Renal pelvis (tissue), 1 donor: ENCODE measurements at regions not wholly inside any gene's neighbourhood (a gene's known extent, or its start where the extent isn't known, plus 50 kb on each side); places are given as distances from the start of the nearest gene placed in this dataset.
"Not testable (repeated sequence)": the region's sequence is repeated elsewhere in the genome, so short reads cannot be mapped to it uniquely, and the experiment has no call there.

Experiments
- DNase-seq: peaks from one replicate; pipeline ENCODE4 v3.0.0-alpha.2; 2013

GRCh38 chr10:3264161-3264761, 91.7 kb upstream of the PITRM1 start:
- DNase-seq = no peak

DNA sequence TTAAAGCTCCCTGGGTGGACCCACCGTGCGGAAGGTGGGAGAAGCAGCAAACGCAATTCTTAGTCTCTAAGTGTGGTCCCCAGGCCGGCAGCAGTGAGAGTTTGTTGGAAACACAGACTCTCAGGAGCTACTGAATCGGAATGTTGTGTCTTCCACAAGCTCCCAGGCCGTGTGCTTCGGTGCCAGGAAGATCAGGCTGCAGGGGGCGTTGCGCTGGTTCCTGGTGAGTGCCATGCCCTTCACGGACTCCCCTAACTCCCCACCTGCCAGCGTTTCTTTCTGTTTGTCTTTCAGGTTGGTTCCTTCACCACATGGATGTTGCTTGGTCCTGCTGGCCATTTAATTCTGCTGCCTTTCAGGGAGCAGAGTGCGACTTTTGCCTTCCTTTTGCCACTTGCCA, 91.2 kb upstream of the PITRM1 start:
- no peak for DNase-seq

DNA sequence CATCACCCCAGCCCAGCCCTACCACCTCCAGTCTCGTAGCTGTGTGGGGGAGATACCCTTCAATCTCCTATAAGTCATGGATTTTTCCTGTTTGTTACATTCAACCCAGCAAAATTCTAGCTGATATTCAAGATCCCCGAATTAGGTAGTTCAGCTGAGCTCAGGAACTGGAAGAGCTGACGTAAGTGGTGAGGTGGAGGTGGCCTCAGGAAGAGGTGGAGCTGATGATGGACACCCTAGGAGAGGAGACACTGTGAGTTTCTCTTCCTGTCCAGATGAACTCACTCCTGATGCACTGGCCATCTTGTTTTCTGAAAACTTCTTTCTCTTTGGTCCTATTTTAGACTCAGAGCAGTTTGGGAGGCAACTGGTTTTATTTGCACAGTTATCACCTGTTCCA, 90.5 kb upstream of the PITRM1 start:
- DNase-seq = no peak

DNA sequence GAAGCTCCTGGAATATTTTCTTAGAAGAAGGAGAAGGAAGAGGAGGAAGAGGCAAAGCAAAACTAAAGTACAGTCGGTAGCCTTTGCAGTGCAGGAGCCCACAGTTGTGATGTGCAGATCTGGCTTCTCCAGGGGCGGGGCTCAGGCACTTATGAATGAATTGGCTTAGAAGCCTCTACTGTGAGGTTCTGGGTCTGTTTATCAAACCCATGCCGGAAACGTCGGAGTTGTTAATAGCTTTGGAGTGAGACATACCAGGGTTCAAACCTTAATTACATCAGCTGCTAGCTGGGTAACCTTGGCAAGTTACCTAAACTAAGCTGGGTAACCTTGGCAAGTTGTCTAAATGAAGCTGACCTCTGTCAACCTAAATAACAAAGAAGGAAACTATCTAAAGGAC, 89.3 kb upstream of the PITRM1 start:
- no peak for DNase-seq

DNA sequence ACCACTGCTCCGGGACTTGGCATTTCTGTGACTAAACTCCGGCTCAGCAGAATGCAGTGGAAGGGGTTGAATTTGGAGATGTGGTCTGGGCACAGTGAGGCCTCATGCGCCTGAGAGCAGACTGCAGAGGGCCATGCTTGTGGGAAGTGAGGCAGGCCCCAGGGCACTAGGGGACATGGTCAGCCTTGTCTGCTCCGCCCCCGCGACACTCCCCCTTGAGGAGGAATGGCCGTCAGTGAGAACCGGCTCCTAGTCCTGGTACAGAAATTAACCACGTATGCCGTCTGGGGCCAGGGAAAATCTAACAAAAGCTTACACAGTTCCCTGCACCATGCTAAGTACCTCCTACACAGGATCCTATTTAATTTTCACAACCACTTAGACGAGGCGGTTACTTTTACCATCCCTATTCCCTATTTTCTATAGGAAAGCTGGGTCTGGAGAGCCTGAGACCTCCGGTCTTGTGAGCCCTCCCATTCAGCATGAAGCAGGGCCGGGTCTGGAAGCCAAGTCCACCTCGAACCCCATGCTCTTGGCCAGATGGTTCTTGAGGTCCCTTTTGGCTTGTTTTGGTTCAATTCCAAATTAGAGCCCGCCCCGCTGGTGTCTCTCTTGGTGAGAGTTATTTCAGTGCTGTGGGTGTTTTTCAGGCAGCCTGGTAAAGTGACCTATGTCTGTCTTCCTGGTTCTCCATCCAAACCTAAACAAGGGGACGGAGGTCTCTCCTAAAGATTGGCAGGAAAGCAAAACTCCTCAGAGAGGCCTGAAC, 87.7 kb upstream of the PITRM1 start:
- DNase-seq = no peak

- no peak for DNase-seq
These were observed 86.9 kb upstream of the PITRM1 start for GRCh38 chr10:3259499-3259898.

GRCh38 chr10:3258394-3258793, 85.8 kb upstream of the PITRM1 start:
- no peak for DNase-seq

- DNase-seq = no peak
These were observed 83.0 kb upstream of the PITRM1 start for GRCh38 chr10:3255616-3256015.

DNA sequence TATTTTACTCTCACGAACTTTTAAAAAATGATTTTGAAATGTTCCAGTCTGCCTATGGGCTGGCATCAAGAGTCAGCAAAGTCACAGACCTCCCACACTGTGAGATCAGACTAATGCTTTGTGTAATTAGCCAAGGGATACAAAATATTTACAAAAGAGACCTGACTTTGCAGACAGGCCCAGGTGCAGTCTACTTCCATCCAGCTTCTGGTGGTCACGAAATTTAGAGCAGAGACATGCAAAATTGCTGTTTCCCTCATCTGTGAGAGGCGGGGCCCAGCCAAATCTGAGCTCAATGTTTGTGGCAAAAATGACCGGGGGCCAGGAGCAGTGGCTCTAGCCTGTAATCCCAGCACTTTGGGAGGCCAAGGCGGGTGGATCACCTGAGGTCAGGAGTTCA, 82.5 kb upstream of the PITRM1 start:
- no peak for DNase-seq

DNA sequence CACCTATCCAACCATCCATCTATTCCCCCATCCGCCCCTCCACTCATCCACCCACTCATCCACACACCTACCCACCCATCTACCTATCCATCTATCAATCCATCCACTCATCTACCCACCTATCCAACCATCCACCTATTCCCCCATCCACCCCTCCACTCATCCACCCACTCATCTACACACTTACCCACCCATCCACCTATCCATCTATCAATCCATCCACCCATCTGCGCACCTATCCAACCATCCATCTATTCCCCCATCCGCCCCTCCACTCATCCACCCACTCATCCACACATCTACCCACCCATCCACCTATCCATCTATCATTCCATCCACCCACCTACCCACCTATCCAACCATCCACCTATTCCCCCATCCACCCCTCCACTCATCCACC, 81.4 kb upstream of the PITRM1 start:
- DNase-seq = not testable (repeated sequence)

GRCh38 chr10:3251172-3251571, 78.6 kb upstream of the PITRM1 start:
- no peak for DNase-seq

DNA sequence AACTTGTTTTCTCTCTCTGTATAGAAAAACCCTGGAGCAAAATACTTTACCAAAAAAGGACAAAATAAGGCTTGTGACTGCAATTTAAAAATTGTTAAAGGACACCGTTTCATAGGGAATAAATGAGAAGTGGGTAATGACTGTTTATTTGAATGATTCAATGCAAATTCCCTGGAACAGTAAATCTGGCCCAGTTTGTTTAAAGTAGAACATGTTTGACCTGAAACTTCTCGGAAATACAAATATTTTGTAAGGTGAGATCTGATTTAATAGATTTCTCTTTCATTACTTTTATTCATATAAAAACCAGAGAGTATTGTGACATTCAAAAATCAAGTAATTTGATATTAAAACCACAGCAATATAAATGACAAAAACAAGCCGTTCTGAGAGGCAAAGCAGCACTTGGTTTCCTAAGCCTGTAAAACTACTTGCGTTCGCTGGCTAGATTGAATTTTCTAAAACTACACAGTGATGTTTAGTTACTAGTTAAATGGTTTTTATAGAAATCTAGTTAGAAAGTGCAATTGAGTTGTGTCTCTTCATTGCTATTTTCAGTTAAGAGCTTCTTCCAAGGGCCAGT, 76.8 kb upstream of the PITRM1 start:
- DNase-seq = no peak

DNA sequence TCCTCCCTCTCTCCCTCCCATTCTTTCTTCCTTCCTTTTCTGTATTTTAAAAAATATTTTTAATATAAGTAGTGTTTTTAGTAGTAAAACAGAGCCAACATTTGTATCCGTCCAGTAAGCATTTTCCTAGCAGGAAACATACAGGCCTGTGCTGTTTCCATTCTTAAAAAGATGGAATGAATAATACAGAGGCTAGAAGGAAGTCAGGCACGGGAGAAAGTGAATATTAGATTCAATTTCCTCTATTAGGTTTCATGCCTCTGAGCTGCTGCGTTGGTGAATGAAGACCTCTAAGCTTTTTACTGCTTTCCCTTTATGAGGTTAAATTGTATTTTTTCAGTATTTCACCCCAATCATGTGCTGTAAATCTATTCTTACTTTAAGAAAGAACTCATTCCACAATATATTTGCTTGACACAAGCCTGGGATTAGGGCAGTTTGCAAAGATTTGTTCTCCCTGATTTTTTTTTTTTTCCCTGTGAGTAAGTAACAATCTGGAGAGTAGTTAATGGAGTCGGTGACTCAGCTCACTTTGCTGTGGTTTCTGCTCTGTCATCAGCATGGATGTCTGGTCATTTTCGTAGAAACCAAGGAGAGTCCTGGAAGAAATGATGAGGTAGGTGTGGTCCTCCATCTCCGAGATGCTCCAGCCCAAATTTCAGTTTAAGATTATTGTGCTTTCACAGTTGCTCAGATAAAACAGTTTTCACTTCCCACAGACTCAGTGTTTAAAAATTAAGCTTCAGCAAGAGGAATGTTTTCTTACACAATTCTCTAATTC, 76.1 kb upstream of the PITRM1 start:
- no peak for DNase-seq

DNA sequence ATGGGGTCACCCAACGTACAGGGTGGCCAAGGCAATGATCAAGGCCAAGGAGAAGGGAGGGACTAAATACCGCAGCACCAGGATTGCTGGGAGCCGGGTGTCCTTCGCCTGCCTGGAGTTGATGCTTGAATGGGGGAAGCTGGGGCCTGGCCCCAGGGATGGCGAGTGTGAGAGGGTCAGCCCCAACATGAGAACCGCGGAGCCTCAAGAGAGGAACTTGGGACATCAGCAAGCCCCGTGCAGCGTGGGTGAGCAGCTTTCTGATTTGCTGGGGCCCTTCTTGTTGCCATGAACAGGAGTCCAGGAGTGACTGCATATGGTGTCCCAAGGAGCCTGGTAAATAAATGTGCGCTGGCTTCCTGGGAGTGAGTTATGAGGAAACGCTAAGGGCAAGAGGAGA, 72.8 kb upstream of the PITRM1 start:
- no peak for DNase-seq

DNA sequence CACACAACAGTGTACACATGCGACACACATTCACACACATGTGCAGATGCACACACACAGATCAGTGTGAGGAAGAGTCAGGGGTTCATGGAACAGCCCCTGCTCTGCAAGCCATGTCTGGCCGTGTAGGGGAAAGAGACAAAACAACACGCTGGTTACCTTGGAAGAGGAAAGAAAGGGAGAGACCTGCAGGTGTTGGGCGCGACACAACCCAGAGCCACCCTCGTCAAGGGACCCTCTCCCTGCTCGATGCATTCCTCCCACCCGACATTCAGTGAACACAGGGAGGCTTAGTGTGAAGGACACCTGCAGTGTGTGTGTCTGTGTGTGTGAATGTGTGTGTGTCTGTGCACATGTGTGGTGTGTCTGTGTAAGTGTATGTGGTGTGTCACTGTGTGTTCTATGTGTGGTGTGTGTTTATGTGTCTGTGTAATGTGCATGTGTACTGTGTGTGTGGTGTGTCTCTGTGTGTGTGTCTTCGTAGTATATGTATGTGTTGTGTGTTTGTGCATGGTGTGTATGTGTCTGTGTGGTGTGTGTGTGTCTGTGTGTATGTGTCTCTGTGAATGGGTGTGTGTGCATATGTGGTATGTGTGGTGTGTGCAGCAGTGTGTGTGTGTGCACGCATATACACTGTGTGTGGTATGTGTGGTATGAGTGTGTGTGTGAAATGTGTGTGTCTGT, 69.5 kb upstream of the PITRM1 start:
- no peak for DNase-seq

DNA sequence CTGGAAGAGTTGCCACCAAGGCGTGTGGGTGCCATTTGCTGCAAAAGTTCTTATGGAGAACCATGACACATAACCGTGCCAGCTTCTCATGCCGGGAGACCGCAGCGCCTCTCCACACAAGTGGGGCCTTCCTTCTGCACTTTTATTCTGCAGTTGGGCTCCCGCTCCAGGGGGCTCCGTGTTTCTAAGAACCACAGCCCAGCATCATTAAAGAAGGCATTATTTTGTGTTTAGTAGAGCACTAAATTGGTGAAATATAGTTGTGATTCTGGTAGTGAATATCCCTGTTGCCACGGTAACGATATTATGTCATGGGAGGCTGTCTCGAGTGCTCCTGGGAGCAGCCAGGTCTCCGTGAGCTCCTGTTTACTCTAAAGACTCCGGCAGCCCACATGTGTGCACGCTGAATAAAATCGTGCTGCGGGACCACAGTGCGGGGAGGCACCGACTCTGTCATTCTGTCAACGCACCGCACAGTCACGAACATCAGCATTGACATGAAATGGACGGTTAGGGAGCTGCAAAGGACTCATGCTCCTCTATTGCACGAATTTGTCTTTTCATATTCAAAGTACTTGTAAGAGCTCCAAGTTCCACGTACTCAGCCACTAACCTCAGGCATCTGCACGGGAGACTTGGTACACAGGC, 68.8 kb upstream of the PITRM1 start:
- DNase-seq = no peak

DNA sequence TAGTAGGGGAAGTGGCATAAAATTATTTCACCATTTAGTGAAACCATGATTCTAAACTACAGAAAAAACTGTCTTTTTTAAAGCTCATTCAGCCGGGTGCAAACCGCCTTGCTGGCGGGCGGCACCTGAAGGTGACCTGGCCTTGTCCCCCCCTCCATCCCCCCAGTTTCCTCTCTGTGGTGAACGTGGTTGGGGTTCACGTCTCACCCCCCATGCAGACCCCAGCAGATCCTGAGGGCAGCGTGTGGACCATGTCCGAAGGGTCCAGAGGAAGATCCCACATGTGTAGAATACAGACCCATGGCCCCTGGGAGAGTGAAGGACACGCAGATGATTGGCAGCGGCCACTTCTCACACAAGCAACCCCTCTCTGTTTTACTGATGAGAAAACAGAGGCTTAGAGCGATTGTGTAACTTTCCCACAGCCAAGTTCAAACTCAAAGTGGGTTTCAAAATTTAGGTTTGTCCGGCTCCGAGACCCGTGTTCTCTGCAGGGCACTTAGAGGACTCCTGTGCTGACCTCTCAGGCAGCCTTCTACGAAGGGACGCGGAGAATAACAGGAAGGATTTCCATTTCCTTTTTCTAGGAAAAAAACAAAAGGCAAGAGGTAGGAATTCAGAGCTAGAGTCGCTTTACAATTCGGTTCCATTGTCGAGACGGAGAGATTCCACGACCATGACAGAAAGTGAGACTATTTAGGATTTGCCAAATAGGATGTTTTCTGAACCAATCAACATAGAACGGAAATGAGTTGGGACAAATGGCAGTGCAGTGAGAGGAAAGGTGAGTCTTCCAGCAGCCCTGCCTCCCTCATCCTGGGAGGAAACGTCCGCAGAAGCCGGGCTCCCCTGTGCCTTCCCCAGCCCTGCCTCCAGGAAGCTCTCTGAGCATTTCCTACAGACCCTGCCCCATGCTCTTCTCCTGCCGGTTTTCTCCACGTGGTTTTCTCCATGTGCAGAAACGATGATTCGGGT, 67.6 kb upstream of the PITRM1 start:
- DNase-seq = no peak

- DNase-seq = no peak
These were observed 66.7 kb upstream of the PITRM1 start for GRCh38 chr10:3239066-3239919.

DNA sequence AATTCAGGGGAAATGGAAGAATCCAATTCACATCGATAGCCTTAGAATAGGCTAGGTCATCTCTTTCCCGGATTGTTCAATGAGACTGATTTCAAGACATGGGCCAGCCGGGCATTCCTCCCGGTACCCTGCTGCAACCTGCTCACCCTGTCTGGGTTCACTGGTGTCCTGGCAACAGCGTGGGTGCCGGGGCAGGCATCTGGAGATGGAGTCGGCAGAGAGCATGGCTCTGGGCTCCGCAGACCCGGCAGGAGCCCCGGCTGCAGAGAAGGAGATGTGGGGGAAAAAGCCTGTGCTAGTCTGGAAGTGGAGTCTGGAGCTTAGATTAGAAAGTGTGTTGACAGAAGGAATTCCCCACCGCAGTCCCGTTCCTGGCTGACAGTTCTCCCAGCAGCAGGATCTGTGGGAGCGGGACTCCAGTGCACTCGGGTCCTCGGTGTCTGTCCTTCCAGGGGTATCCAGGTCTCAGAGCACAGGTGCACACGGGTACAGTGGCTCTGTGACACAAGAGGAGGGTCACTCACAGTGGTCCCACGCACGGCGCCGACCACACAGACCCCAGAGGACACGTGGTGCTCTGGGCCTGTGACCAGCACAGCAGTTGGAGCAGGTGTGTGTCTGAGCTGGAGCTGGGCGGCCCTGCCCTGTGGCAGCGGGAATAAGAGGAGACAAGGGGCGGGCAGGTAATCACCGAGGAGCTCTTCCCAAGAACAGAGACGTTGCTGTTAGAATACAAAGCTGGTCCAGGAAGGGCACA, 65.7 kb upstream of the PITRM1 start:
- DNase-seq = no peak
